22Rv1 (cell line): ENCODE measurements at regions not wholly inside any gene's neighbourhood (a gene's known extent, or its start where the extent isn't known, plus 50 kb on each side); places are given as distances from the start of the nearest gene placed in this dataset.

Experiments used
- ZFX ChIP-seq: fragments of 450-650 bp; IDR thresholded peaks from 2 replicates; pipeline ENCODE4 v1.6.1; 2017; ENCODE audit warnings: antibody characterized with exemption, borderline replicate concordance
- TF ChIP-seq, protein P1 (sequence below): fragments of 450-650 bp; IDR thresholded peaks from 2 replicates; pipeline ENCODE4 v1.5.1; 2017; ENCODE audit warnings: mild to moderate bottlenecking

DNA sequence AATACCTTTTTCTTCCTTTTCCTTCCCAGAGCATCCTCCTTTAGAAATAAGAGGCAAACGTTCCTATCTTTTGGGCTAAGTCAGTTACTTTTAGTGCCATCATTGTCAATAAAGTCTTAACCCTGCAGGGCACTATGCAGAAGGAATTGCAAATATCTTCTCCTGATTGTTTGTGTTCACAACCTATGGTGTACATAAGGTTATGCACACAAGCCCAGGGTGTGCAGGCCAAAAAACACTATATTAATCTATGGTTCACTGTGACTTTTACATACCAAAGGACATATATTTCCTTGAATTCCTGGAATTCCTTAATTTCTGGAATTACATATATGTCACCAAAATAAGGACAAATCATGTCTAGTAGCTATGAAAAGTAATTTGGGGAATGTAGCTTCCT lies 493.5 kb downstream of the MTRR start:
- TF ChIP-seq, protein P1, sequence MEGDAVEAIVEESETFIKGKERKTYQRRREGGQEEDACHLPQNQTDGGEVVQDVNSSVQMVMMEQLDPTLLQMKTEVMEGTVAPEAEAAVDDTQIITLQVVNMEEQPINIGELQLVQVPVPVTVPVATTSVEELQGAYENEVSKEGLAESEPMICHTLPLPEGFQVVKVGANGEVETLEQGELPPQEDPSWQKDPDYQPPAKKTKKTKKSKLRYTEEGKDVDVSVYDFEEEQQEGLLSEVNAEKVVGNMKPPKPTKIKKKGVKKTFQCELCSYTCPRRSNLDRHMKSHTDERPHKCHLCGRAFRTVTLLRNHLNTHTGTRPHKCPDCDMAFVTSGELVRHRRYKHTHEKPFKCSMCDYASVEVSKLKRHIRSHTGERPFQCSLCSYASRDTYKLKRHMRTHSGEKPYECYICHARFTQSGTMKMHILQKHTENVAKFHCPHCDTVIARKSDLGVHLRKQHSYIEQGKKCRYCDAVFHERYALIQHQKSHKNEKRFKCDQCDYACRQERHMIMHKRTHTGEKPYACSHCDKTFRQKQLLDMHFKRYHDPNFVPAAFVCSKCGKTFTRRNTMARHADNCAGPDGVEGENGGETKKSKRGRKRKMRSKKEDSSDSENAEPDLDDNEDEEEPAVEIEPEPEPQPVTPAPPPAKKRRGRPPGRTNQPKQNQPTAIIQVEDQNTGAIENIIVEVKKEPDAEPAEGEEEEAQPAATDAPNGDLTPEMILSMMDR = no peak
- TF ChIP-seq ZFX = no peak
